ENCODE measurements at regions not wholly inside any gene's neighbourhood (a gene's known extent, or its start where the extent isn't known, plus 50 kb on each side); places are given as distances from the start of the nearest gene placed in this dataset.

DNA sequence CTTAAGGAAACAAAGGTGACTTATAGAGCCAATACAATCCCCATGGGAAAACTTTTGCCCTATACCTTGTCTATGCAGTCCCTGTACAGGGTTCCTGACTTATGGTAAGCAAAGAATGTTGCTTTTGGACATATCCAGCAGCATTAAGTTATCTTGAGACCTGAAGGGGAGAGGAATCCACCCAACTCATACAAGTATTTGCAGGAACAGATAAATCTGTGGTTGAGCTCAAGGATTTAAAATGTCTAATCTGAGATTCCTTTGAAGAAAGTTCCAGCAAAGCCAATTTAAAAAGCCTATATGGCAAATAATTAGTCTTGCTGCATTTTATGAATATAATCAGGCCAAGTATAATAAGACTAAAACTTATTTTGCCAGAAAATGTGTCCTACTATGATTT, 739.5 kb upstream of the CDH2 start (continued):
- TF ChIP-seq, protein P1, sequence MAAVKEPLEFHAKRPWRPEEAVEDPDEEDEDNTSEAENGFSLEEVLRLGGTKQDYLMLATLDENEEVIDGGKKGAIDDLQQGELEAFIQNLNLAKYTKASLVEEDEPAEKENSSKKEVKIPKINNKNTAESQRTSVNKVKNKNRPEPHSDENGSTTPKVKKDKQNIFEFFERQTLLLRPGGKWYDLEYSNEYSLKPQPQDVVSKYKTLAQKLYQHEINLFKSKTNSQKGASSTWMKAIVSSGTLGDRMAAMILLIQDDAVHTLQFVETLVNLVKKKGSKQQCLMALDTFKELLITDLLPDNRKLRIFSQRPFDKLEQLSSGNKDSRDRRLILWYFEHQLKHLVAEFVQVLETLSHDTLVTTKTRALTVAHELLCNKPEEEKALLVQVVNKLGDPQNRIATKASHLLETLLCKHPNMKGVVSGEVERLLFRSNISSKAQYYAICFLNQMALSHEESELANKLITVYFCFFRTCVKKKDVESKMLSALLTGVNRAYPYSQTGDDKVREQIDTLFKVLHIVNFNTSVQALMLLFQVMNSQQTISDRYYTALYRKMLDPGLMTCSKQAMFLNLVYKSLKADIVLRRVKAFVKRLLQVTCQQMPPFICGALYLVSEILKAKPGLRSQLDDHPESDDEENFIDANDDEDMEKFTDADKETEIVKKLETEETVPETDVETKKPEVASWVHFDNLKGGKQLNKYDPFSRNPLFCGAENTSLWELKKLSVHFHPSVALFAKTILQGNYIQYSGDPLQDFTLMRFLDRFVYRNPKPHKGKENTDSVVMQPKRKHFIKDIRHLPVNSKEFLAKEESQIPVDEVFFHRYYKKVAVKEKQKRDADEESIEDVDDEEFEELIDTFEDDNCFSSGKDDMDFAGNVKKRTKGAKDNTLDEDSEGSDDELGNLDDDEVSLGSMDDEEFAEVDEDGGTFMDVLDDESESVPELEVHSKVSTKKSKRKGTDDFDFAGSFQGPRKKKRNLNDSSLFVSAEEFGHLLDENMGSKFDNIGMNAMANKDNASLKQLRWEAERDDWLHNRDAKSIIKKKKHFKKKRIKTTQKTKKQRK (IDR thresholded peaks at IDR 0.05; ENCODE audit: low read depth, low read length): no peak
- TF ChIP-seq BMI1 (IDR thresholded peaks at IDR 0.05; ENCODE audit: borderline replicate concordance) (no peak), KLF5 (IDR thresholded peaks at IDR 0.05; ENCODE audit: partially characterized antibody) (no peak), RAD21 (IDR thresholded peaks at IDR 0.05; ENCODE audit: insufficient read depth, low read depth, low read length) (no peak), ZBED1 (IDR thresholded peaks at IDR 0.05; ENCODE audit: borderline replicate concordance) (no peak), JUNB (IDR thresholded peaks at IDR 0.05) (no peak)
- TF ChIP-seq, protein P2, sequence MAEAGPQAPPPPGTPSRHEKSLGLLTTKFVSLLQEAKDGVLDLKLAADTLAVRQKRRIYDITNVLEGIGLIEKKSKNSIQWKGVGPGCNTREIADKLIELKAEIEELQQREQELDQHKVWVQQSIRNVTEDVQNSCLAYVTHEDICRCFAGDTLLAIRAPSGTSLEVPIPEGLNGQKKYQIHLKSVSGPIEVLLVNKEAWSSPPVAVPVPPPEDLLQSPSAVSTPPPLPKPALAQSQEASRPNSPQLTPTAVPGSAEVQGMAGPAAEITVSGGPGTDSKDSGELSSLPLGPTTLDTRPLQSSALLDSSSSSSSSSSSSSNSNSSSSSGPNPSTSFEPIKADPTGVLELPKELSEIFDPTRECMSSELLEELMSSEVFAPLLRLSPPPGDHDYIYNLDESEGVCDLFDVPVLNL (IDR thresholded peaks at IDR 0.05; ENCODE audit: low read depth, low read length): no peak

DNA sequence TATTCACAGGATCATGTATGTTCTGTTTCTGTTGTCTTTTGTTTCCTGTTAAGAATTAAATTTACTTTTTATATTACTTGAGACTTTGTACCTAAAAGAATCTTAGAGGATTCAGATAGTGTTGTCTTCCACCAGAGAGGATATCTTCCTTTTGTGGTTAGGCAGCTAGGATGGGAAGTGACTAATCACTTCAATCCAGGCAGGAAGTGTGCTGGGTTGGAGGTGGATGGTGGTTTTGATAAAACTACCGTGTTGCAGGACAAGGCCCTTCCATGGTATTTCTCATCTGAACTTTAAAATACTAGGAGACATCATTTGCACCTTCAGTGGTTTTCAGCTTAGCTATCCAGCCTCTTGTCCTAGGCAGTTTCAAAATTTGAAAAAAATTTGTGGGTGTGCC, 728.6 kb upstream of the CDH2 start:
- ATAC-seq (no peak), FAIRE-seq (no peak), DNase-seq (ENCODE audit: low read depth, low spot score) (no peak)
- Histone ChIP-seq H3K79me2 (ENCODE audit: control insufficient read depth, insufficient read depth, low read length) (no peaks in the 10 kb centered on the region), H2AFZ (ENCODE audit: control insufficient read depth, low read depth, low read length) (no peak overlapping the region), H3K9me3 (replicated peaks; ENCODE audit: control insufficient read depth, insufficient read depth, low read length) (no peaks in the 10 kb centered on the region), H3K27me3 (replicated peaks in 1 of 2; ENCODE audit: control insufficient read depth in 2 of 2, insufficient read depth in 2 of 2, low read length in 1 of 2) (no peaks in the 10 kb centered on the region), H3K9ac (ENCODE audit: control insufficient read depth, insufficient read depth, low read length) (no peak overlapping the region), H3K36me3 (ENCODE audit: control insufficient read depth in 2 of 2, insufficient read depth in 2 of 2, low read length in 1 of 2) (no peaks in the 10 kb centered on the region), H4K20me1 (ENCODE audit: control insufficient read depth, insufficient read depth) (no peaks in the 10 kb centered on the region), H3K4me2 (ENCODE audit: control insufficient read depth, insufficient read depth) (no peak overlapping the region), H3K27ac (ENCODE audit: control insufficient read depth, insufficient read depth) (no peak overlapping the region), H3K4me1 (ENCODE audit: control insufficient read depth, insufficient read depth, low read length) (no peaks in the 10 kb centered on the region), H3K4me3 (no peak overlapping the region)
- CTCF ChIA-PET: interaction anchor here (0.7 kb wide), 1 partner anchor 15 kb away, joined by 3 read pairs; no protein-coding TSS in a partner anchor
- RAD21 ChIA-PET (ENCODE audit: unreplicated experiment): no interaction called here
- 0% methylated on average over 1 of the region's 1 CpG for WGBS (ENCODE audit: insufficient coverage, insufficient replicate concordance, low lambda C conversion rate, missing lambda C conversion rate)
- BruUV-seq (replicated peaks): no TSS peak
- POLR2A ChIA-PET: no interaction called here
- intact Hi-C loops (cut with micrococcal nuclease; ENCODE audit: unreplicated experiment): no loop called here
- in situ Hi-C loops (cut with MboI): no loop called here
- SMC1A ChIA-PET (ENCODE audit: uncharacterized antibody, unreplicated experiment): no interaction called here
- no peak for TF ChIP-seq KAT2A (conservative IDR thresholded peaks at IDR 0.05; ENCODE audit: control insufficient read depth, low read depth, low read length)
